Astrocyte (in vitro differentiated cells and primary cell): ENCODE measurements at regions not wholly inside any gene's neighbourhood (a gene's known extent, or its start where the extent isn't known, plus 50 kb on each side); places are given as distances from the start of the nearest gene placed in this dataset.
"Not testable (repeated sequence)": the region's sequence is repeated elsewhere in the genome, so short reads cannot be mapped to it uniquely, and the experiment has no call there.

Experiments used
- DNase-seq: peaks from one replicate; pipeline ENCODE4 v3.0.0-alpha.2; 2010; ENCODE audit warnings: low read depth
- FAIRE-seq: peaks from 2 replicates; lab custom pipeline; 2011; peaks lifted over from hg19 to GRCh38; lab: Jason Lieb, UNC
- H2AFZ ChIP-seq: 2 replicates; pipeline ENCODE4 v1.6.0; 2012; ENCODE audit warnings: low read depth, low read length, inconsistent platforms
- H3K27ac ChIP-seq: 2 replicates; pipeline ENCODE4 v1.5.1; 2011; ENCODE audit warnings: low read depth, low read length, inconsistent platforms
- H3K27me3 ChIP-seq: 2 replicates; pipeline ENCODE4 v1.6.0; 2011; ENCODE audit warnings: low read length, inconsistent platforms; ENCODE audit not compliant: insufficient read depth
- H3K36me3 ChIP-seq: 2 replicates; pipeline ENCODE4 v1.5.1; 2011; ENCODE audit warnings: low read length, inconsistent platforms; ENCODE audit not compliant: insufficient read depth
- H3K4me1 ChIP-seq: 2 replicates; pipeline ENCODE4 v1.5.1; 2011; ENCODE audit warnings: low read length, inconsistent platforms; ENCODE audit not compliant: insufficient read depth
- H3K4me2 ChIP-seq: 2 replicates; pipeline ENCODE4 v1.6.0; 2012; ENCODE audit warnings: low read length, inconsistent platforms
- H3K4me3 ChIP-seq: 2 replicates; pipeline ENCODE4 v1.5.1; 2011; ENCODE audit warnings: low read depth, mild to moderate bottlenecking, low read length, inconsistent platforms; ENCODE audit not compliant: insufficient read depth
- H3K79me2 ChIP-seq: 2 replicates; pipeline ENCODE4 v1.6.0; 2012; ENCODE audit warnings: mild to moderate bottlenecking, low read length, inconsistent platforms; ENCODE audit not compliant: insufficient read depth
- H3K9ac ChIP-seq: 2 replicates; pipeline ENCODE4 v1.6.0; 2012; ENCODE audit warnings: mild to moderate bottlenecking, low read length, inconsistent platforms
- H3K9me3 ChIP-seq: 2 replicates; pipeline ENCODE4 v1.5.1; 2012; ENCODE audit warnings: low read depth, mild to moderate bottlenecking, low read length, inconsistent platforms; ENCODE audit not compliant: insufficient read depth
- H4K20me1 ChIP-seq: 2 replicates; pipeline ENCODE4 v1.6.0; 2012; ENCODE audit warnings: low read length, inconsistent platforms; ENCODE audit not compliant: insufficient read depth
- H3K27ac Mint-ChIP-seq: one replicate; pipeline ENCODE4 v1.8.0; 2021; ENCODE audit warnings: mild to moderate bottlenecking, mixed read lengths; ENCODE audit not compliant: unreplicated experiment
- H3K27me3 Mint-ChIP-seq: one replicate; pipeline ENCODE4 v1.8.0; 2021; ENCODE audit warnings: low read depth, mixed read lengths; ENCODE audit not compliant: unreplicated experiment
- H3K36me3 Mint-ChIP-seq: one replicate; pipeline ENCODE4 v1.8.0; 2021; ENCODE audit warnings: low read depth, mixed read lengths; ENCODE audit not compliant: unreplicated experiment
- H3K4me1 Mint-ChIP-seq: one replicate; pipeline ENCODE4 v1.8.0; 2021; ENCODE audit warnings: low read depth, mixed read lengths; ENCODE audit not compliant: unreplicated experiment
- H3K4me3 Mint-ChIP-seq: one replicate; pipeline ENCODE4 v1.8.0; 2021; ENCODE audit warnings: mild to moderate bottlenecking, moderate library complexity, mixed read lengths; ENCODE audit not compliant: unreplicated experiment
- H3K9me3 Mint-ChIP-seq: one replicate; pipeline ENCODE4 v1.8.0; 2021; ENCODE audit warnings: mild to moderate bottlenecking, mixed read lengths; ENCODE audit not compliant: unreplicated experiment
- CTCF ChIP-seq: IDR thresholded peaks from 2 replicates; pipeline ENCODE4 v1.5.1; 2011; ENCODE audit warnings: low read depth, mild to moderate bottlenecking, inconsistent platforms, low read length, moderate library complexity; ENCODE audit not compliant: insufficient read depth
- EZH2 ChIP-seq: IDR thresholded peaks from 2 replicates; pipeline ENCODE4 v1.6.1; 2012; ENCODE audit warnings: mild to moderate bottlenecking, low read length, inconsistent platforms; ENCODE audit not compliant: insufficient read depth

- no peak for TF ChIP-seq CTCF
- TF ChIP-seq EZH2: no peak
- DNase-seq: peak; percentile 56
Observed at GRCh38 chr13:88031980-88032559, 360.9 kb downstream of the SLITRK5 start.

GRCh38 chr13:88036205-88036604, 365.0 kb downstream of the SLITRK5 start:
- H3K27ac ChIP-seq, H4K20me1 ChIP-seq, H3K9me3 Mint-ChIP-seq, H3K4me1 ChIP-seq, H3K4me1 Mint-ChIP-seq, H3K4me2 ChIP-seq, H3K9me3 ChIP-seq, FAIRE-seq, H3K79me2 ChIP-seq, H3K4me3 ChIP-seq, H3K27me3 ChIP-seq, H2AFZ ChIP-seq, H3K36me3 ChIP-seq, DNase-seq, H3K27ac Mint-ChIP-seq, H3K4me3 Mint-ChIP-seq, H3K9ac ChIP-seq, H3K27me3 Mint-ChIP-seq, H3K36me3 Mint-ChIP-seq: not testable (repeated sequence)

More at GRCh38 chr13:88031980-88032559, 360.9 kb downstream of the SLITRK5 start:
- Mint-ChIP-seq H3K9me3 (no peaks in the 10 kb centered on the region), H3K4me1 (peaks cover 4% of the 10 kb centered on the region), H3K4me3 (no peak overlapping the region), H3K27me3 (no peaks in the 10 kb centered on the region), H3K36me3 (no peaks in the 10 kb centered on the region), H3K27ac (no peak overlapping the region)
- no peaks in the 10 kb centered on the region for H3K9me3 ChIP-seq
- H3K4me1 ChIP-seq: no peaks in the 10 kb centered on the region
- FAIRE-seq: no peak
- H3K27ac ChIP-seq: no peak overlapping the region
- no peak overlapping the region for H3K4me3 ChIP-seq
- H4K20me1 ChIP-seq: no peaks in the 10 kb centered on the region
- H3K27me3 ChIP-seq: no peaks in the 10 kb centered on the region
- H3K36me3 ChIP-seq: no peaks in the 10 kb centered on the region
- H2AFZ ChIP-seq: no peak overlapping the region
- H3K79me2 ChIP-seq: no peaks in the 10 kb centered on the region
- no peak overlapping the region for H3K4me2 ChIP-seq
- H3K9ac ChIP-seq: no peak overlapping the region

DNA sequence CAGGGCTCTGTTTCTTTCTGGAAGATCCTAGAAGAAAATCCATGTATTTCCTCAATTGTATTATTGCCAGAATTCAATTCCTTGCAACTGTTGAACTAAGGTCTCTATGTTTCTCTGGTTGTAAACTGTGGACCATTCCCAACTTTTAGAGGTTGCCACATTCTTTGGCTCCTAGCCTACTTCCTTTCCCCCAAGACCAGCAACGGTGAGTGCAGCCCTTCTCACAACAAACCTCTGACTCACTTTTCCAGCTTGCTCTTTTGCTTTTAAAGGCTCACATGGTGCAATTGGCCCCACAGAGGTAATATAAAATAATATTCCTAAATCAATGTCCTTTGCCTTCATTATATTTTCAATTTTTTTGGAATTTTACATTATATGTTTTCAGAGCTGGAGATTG, 371.3 kb downstream of the SLITRK5 start:
- no peaks in the 10 kb centered on the region for H3K27me3 ChIP-seq
- no peaks in the 10 kb centered on the region for H4K20me1 ChIP-seq
- no peaks in the 10 kb centered on the region for H3K36me3 Mint-ChIP-seq
- H3K9ac ChIP-seq: no peak overlapping the region
- TF ChIP-seq EZH2: no peak
- TF ChIP-seq CTCF: no peak
- H3K4me3 Mint-ChIP-seq: no peak overlapping the region
- no peak overlapping the region for H3K4me2 ChIP-seq
- H3K27ac ChIP-seq: no peak overlapping the region
- no peaks in the 10 kb centered on the region for H3K4me1 ChIP-seq
- no peaks in the 10 kb centered on the region for H3K9me3 Mint-ChIP-seq
- peaks cover 8% of the 10 kb centered on the region for H3K4me1 Mint-ChIP-seq
- peak; percentile 55 for DNase-seq
- H3K4me3 ChIP-seq: no peak overlapping the region
- no peaks in the 10 kb centered on the region for H3K36me3 ChIP-seq
- H3K79me2 ChIP-seq: no peaks in the 10 kb centered on the region
- FAIRE-seq: no peak
- H3K27me3 Mint-ChIP-seq: no peaks in the 10 kb centered on the region
- H3K27ac Mint-ChIP-seq: no peak overlapping the region
- no peaks in the 10 kb centered on the region for H3K9me3 ChIP-seq
- no peak overlapping the region for H2AFZ ChIP-seq
